ENCODE measurements at regions not wholly inside any gene's neighbourhood (a gene's known extent, or its start where the extent isn't known, plus 50 kb on each side); places are given as distances from the start of the nearest gene placed in this dataset.

GRCh38 chr3:155018621-155019330 is 61.3 kb upstream of the MME start:
- TF ChIP-seq, protein P1, sequence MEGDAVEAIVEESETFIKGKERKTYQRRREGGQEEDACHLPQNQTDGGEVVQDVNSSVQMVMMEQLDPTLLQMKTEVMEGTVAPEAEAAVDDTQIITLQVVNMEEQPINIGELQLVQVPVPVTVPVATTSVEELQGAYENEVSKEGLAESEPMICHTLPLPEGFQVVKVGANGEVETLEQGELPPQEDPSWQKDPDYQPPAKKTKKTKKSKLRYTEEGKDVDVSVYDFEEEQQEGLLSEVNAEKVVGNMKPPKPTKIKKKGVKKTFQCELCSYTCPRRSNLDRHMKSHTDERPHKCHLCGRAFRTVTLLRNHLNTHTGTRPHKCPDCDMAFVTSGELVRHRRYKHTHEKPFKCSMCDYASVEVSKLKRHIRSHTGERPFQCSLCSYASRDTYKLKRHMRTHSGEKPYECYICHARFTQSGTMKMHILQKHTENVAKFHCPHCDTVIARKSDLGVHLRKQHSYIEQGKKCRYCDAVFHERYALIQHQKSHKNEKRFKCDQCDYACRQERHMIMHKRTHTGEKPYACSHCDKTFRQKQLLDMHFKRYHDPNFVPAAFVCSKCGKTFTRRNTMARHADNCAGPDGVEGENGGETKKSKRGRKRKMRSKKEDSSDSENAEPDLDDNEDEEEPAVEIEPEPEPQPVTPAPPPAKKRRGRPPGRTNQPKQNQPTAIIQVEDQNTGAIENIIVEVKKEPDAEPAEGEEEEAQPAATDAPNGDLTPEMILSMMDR (IDR thresholded peaks at IDR 0.05) = no peak
- TF ChIP-seq EP300 (IDR thresholded peaks at IDR 0.05) = no peak
- no peak for TF ChIP-seq RAD21 (conservative IDR thresholded peaks at IDR 0.05 in 1 of 2, IDR thresholded peaks at IDR 0.05 in 1 of 2)
- no peak for TF ChIP-seq PHF8 (IDR thresholded peaks at IDR 0.05; ENCODE audit: borderline replicate concordance, low read depth)
- no peak for TF ChIP-seq USF2 (IDR thresholded peaks at IDR 0.05)
- TF ChIP-seq REST (IDR thresholded peaks at IDR 0.05) = no peak
- TF ChIP-seq ZFP36 (IDR thresholded peaks at IDR 0.05; ENCODE audit: borderline replicate concordance, partially characterized antibody) = no peak
- TF ChIP-seq GATA3 (IDR thresholded peaks at IDR 0.05; ENCODE audit: borderline replicate concordance) = no peak
- TF ChIP-seq, protein P2, sequence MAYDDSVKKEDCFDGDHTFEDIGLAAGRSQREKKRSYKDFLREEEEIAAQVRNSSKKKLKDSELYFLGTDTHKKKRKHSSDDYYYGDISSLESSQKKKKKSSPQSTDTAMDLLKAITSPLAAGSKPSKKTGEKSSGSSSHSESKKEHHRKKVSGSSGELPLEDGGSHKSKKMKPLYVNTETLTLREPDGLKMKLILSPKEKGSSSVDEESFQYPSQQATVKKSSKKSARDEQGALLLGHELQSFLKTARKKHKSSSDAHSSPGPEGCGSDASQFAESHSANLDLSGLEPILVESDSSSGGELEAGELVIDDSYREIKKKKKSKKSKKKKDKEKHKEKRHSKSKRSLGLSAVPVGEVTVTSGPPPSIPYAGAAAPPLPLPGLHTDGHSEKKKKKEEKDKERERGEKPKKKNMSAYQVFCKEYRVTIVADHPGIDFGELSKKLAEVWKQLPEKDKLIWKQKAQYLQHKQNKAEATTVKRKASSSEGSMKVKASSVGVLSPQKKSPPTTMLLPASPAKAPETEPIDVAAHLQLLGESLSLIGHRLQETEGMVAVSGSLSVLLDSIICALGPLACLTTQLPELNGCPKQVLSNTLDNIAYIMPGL (CRISPR knock-in tag; IDR thresholded peaks at IDR 0.05; ENCODE audit: borderline replicate concordance) = no peak
- no peak for TF ChIP-seq HOXB5 (CRISPR knock-in tag; IDR thresholded peaks at IDR 0.05)
- TF ChIP-seq CEBPB (IDR thresholded peaks at IDR 0.05) = no peak

Data from A549 (cell line).